Right lobe of liver (tissue), 6 donors: ENCODE measurements at regions not wholly inside any gene's neighbourhood (a gene's known extent, or its start where the extent isn't known, plus 50 kb on each side); places are given as distances from the start of the nearest gene placed in this dataset.

Source experiments
- ATAC-seq, 4 donors: fragments of 200-7000 bp; cut with Tn5 transposase; one replicate each; pipeline ENCODE4 v1.9.1; 2020; ENCODE audit warnings: mild to moderate bottlenecking in 4 of 4, moderate library complexity in 4 of 4
- DNase-seq, 3 donors: peaks; one replicate each; pipeline ENCODE4 v3.0.0-alpha.2; 2020
- H3K27ac ChIP-seq, 3 donors: fragments of 200-600 bp; one replicate each; pipeline ENCODE4 v1.8.0; 2022
- H3K27me3 ChIP-seq, 2 donors: fragments of 200-600 bp; one replicate each; pipeline ENCODE4 v1.8.0; 2022
- H3K36me3 ChIP-seq, 4 donors: fragments of 200-600 bp; sonication (generic) in 1 of 4; one replicate each; pipeline versions ENCODE4 v1.5.1 to v1.8.0; 2017 to 2022; ENCODE audit warnings: control low read depth in 1 of 4
- H3K4me1 ChIP-seq, 4 donors: fragments of 200-600 bp; sonication (generic) in 1 of 4; one replicate each; pipeline versions ENCODE4 v1.5.1 to v1.8.0; 2017 to 2022; ENCODE audit warnings: control low read depth in 1 of 4
- H3K4me3 ChIP-seq, 3 donors: fragments of 200-600 bp; one replicate each; pipeline ENCODE4 v1.8.0; 2022
- H3K9me3 ChIP-seq, 4 donors: fragments of 200-600 bp; sonication (generic) in 1 of 4; one replicate each; pipeline versions ENCODE4 v1.5.1 to v1.8.0; 2017 to 2022; ENCODE audit warnings: control low read depth in 1 of 4
- POLR2A ChIP-seq: fragments of 450-650 bp; IDR thresholded peaks from one replicate; pipeline ENCODE4 v1.6.1; 2017; ENCODE audit warnings: antibody characterized with exemption, mild to moderate bottlenecking
- WGBS: methylation state at CpG from one replicate; pipeline ENCODE4 v1.1.6; 2018; ENCODE audit warnings: low coverage, low lambda C conversion rate; ENCODE audit not compliant: insufficient coverage; ENCODE audit errors: missing lambda C conversion rate; 5-methylcytosine and 5-hydroxymethylcytosine counted together
- intact Hi-C, 2 donors: fragments of 100-400 bp; cut with DNase I; formaldehyde crosslinking; loops; one replicate each; pipeline versions ENCODE4 v1.11.2 to v1.14.1; 2022
- TF ChIP-seq, protein P1 (sequence below), 4 donors: fragments of 200-600 bp in 3 of 4; fragments of 450-650 bp in 1 of 4; IDR thresholded peaks; one replicate each; pipeline versions ENCODE4 v1.5.1 to v1.8.0; 2016 to 2022; ENCODE audit warnings: antibody characterized with exemption in 4 of 4, mild to moderate bottlenecking in 2 of 4
- donor health status: DM: no; HTN: yes; CAD: no.
- donor health status: DM: no; HTN: no; CAD: no.
- donor health status: DM: no; HTN: no; CAD: no.
- donor health status: DM: no; HTN: yes; CAD: no.
- donor health status: DM: no; HTN: yes; CAD: no.

DNA sequence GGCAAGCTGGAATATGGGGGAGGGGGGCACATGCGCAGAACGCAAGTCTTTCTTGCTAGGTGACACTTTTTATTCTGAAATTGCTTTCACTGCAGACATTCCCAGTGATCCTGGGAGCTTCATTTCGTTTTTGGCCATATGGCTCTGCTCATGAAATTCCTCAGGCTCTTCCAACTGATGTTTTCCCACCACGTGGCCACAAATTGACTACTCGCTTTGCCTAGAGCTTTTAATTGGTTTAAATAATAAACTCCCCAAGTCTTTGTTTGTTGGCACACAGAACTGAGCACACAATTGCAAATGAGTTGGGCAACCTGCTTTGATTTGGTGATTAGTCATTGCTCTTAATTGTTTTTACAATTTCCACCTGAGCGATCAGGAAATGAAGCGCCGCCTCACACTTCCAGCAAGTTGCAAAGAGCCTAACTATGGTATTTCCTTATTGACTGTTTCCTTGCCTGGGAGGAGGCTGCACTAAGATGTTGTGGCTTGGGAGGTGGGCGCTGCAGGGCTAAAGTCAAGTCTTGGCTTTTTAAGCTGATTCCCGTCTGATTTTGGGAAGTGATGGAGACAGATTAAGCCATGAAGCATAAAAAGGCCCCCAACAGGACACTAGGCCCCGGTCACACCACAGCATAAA is 282.5 kb downstream of the ZIC3 start:
- ATAC-seq: no peak
- Histone ChIP-seq H3K4me1 (no peaks in the 10 kb centered on the region), H3K4me3 (no peak overlapping the region), H3K27me3 (no peaks in the 10 kb centered on the region), H3K36me3 (no peaks in the 10 kb centered on the region), H3K9me3 (no peaks in the 10 kb centered on the region), H3K27ac (no peak overlapping the region)
- TF ChIP-seq POLR2A: no peak
- TF ChIP-seq, protein P1, sequence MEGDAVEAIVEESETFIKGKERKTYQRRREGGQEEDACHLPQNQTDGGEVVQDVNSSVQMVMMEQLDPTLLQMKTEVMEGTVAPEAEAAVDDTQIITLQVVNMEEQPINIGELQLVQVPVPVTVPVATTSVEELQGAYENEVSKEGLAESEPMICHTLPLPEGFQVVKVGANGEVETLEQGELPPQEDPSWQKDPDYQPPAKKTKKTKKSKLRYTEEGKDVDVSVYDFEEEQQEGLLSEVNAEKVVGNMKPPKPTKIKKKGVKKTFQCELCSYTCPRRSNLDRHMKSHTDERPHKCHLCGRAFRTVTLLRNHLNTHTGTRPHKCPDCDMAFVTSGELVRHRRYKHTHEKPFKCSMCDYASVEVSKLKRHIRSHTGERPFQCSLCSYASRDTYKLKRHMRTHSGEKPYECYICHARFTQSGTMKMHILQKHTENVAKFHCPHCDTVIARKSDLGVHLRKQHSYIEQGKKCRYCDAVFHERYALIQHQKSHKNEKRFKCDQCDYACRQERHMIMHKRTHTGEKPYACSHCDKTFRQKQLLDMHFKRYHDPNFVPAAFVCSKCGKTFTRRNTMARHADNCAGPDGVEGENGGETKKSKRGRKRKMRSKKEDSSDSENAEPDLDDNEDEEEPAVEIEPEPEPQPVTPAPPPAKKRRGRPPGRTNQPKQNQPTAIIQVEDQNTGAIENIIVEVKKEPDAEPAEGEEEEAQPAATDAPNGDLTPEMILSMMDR (IDR thresholded peaks at IDR 0.05): no peak
- intact Hi-C loops: no loop called here
- 27% methylated on average over 11 of the region's 11 CpGs for WGBS
- no peak for DNase-seq

DNA sequence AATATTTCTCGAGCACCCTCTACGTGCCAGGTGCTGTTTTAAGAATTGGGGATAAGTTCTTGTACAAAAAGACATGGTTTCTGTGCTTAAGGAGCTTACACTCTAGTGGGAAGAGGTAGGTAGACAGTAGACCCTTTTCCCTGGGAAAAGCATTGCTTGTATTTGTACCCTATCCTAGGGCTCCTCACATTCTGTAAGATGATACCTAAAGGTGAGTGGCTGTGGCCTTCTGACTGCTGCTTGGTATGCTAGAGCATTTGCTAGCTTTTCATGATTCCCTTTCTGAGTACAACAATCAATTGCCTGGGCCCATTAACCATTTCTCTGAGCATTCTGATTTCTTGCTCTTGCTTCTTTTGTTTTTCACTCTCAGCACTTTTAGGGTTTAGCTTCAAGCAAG is 286.6 kb downstream of the ZIC3 start:
- no peaks in the 10 kb centered on the region for H3K36me3 ChIP-seq
- H3K4me1 ChIP-seq: no peaks in the 10 kb centered on the region
- DNase-seq: no peak
- TF ChIP-seq POLR2A: no peak
- TF ChIP-seq, protein P1 (IDR thresholded peaks at IDR 0.05): no peak
- no peaks in the 10 kb centered on the region for H3K9me3 ChIP-seq
- intact Hi-C loops: no loop called here
- no peak for ATAC-seq
- H3K4me3 ChIP-seq: no peak overlapping the region
- H3K27ac ChIP-seq: no peak overlapping the region
- 58% methylated on average over 2 of the region's 2 CpGs for WGBS
- H3K27me3 ChIP-seq: no peaks in the 10 kb centered on the region

DNA sequence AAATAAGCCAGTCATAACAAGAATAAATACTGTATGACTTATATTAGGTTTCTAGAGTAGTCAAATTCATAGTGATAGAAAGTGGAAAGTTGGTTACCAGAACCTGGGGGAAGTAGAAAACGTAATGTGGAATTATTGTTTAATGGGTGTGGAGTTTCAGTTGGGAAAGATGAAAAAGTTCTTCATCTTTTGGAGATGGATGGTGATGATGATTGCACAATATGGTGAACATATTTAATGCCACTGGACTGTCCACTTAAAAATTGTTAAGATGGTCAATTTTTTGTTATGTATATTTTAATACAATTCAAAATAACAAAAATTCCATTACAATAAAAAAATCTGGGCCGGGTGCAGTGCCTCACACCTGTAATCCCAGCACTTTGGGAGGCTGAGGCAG is 289.6 kb downstream of the ZIC3 start:
- WGBS: 22% methylated on average over 2 of the region's 2 CpGs
- intact Hi-C loops: no loop called here
- Histone ChIP-seq H3K27me3 (no peaks in the 10 kb centered on the region), H3K27ac (no peak overlapping the region), H3K9me3 (no peaks in the 10 kb centered on the region), H3K4me1 (no peaks in the 10 kb centered on the region), H3K4me3 (no peak overlapping the region), H3K36me3 (no peaks in the 10 kb centered on the region)
- DNase-seq (no peak), ATAC-seq (no peak)
- TF ChIP-seq POLR2A: no peak
- TF ChIP-seq, protein P1 (IDR thresholded peaks at IDR 0.05): no peak

DNA sequence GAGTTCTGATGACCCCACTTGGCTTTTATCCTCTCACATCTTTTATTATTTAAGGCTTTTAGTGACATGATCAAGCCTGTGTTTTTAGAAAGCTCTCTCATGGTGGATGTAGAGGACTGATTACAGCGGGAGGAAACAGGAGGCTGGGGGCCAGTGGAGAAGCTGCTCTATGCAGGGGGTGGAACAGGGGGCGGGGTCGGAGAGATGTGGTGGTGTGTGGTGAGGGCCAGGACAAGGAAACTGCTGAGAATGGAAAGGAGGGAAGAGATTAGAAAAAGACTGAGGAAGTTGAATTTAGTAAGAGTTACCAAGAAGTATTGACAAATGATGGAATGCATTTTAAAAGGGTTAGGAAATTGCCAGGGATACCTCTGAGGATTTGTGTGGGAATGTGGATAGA is 292.2 kb downstream of the ZIC3 start:
- intact Hi-C loops: no loop called here
- Histone ChIP-seq H3K9me3 (no peaks in the 10 kb centered on the region), H3K4me1 (no peaks in the 10 kb centered on the region), H3K4me3 (no peak overlapping the region), H3K27me3 (no peaks in the 10 kb centered on the region), H3K27ac (no peak overlapping the region), H3K36me3 (no peaks in the 10 kb centered on the region)
- ATAC-seq: no peak
- TF ChIP-seq, protein P1 (IDR thresholded peaks at IDR 0.05): no peak
- no peak for TF ChIP-seq POLR2A
- no peak for DNase-seq
- 19% methylated on average over 3 of the region's 3 CpGs for WGBS

DNA sequence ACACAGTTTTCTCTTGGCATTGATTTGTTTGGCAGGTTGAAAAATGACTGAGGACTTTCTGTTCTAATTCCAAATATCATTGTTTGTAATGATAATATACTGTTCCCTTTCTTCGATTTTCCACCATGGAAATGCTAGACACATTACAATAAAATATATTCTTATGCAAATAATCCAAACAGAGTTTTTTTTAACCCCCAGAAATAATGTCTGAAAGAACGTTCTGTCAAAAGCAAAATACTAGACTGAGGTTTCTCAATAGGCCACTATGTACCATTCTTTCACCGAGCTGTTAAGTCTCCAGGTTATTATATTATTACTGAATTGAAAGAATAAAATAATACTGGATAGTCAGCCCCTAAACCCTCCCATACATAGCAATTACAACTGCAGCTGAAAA is 312.5 kb downstream of the ZIC3 start:
- Histone ChIP-seq H3K27me3 (no peaks in the 10 kb centered on the region), H3K27ac (no peak overlapping the region), H3K9me3 (no peaks in the 10 kb centered on the region), H3K4me3 (no peak overlapping the region), H3K36me3 (no peaks in the 10 kb centered on the region), H3K4me1 (no peaks in the 10 kb centered on the region)
- no peak for ATAC-seq
- TF ChIP-seq, protein P1 (IDR thresholded peaks at IDR 0.05): no peak
- TF ChIP-seq POLR2A: no peak
- no peak for DNase-seq
- 43% methylated on average over 3 of the region's 3 CpGs for WGBS
- intact Hi-C loops: no loop called here
